Mammary epithelial cell (primary cell): ENCODE measurements at regions not wholly inside any gene's neighbourhood (a gene's known extent, or its start where the extent isn't known, plus 50 kb on each side); places are given as distances from the start of the nearest gene placed in this dataset.

Experiments
- EZH2 ChIP-seq: IDR thresholded peaks from 2 replicates; pipeline ENCODE4 v1.6.1; 2012; ENCODE audit warnings: low read length, inconsistent platforms, borderline replicate concordance
- TF ChIP-seq, protein P1 (sequence below), 2 donors: IDR thresholded peaks in 1 of 2; conservative IDR thresholded peaks in 1 of 2; 2 replicates each; pipeline ENCODE4 v1.5.1; 2011 to 2012; ENCODE audit warnings: inconsistent platforms in 2 of 2, low read length in 2 of 2, mild to moderate bottlenecking in 2 of 2, control low read depth in 1 of 2, low read depth in 1 of 2; ENCODE audit not compliant: insufficient read depth in 1 of 2; ENCODE audit errors: extremely low read depth in 1 of 2

GRCh38 chr6:144840619-144841018 lies 555.5 kb downstream of the UTRN start:
- TF ChIP-seq, protein P1, sequence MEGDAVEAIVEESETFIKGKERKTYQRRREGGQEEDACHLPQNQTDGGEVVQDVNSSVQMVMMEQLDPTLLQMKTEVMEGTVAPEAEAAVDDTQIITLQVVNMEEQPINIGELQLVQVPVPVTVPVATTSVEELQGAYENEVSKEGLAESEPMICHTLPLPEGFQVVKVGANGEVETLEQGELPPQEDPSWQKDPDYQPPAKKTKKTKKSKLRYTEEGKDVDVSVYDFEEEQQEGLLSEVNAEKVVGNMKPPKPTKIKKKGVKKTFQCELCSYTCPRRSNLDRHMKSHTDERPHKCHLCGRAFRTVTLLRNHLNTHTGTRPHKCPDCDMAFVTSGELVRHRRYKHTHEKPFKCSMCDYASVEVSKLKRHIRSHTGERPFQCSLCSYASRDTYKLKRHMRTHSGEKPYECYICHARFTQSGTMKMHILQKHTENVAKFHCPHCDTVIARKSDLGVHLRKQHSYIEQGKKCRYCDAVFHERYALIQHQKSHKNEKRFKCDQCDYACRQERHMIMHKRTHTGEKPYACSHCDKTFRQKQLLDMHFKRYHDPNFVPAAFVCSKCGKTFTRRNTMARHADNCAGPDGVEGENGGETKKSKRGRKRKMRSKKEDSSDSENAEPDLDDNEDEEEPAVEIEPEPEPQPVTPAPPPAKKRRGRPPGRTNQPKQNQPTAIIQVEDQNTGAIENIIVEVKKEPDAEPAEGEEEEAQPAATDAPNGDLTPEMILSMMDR (conservative IDR thresholded peaks at IDR 0.05 in 1 of 2, IDR thresholded peaks at IDR 0.05 in 1 of 2; ENCODE audit: extremely low read depth in 1 of 2, insufficient read depth in 1 of 2, low read depth in 1 of 2, low read length in 2 of 2) = no peak
- TF ChIP-seq EZH2 = no peak
